ENCODE measurements at regions not wholly inside any gene's neighbourhood (a gene's known extent, or its start where the extent isn't known, plus 50 kb on each side); places are given as distances from the start of the nearest gene placed in this dataset.

GRCh38 chr20:41748051-41748450 is 129.9 kb upstream of the CHD6 start:
- TF ChIP-seq MAFK (IDR thresholded peaks at IDR 0.05; ENCODE audit: low read depth, low read length): no peak
- no peak for TF ChIP-seq POLR2A (IDR thresholded peaks at IDR 0.05; ENCODE audit: low read depth, low read length)
- TF ChIP-seq CTCF (conservative IDR thresholded peaks at IDR 0.05; ENCODE audit: low read depth, low read length): no peak
- TF ChIP-seq ELK1 (IDR thresholded peaks at IDR 0.05; ENCODE audit: borderline replicate concordance, low read depth, low read length): no peak
- TF ChIP-seq BHLHE40 (IDR thresholded peaks at IDR 0.05; ENCODE audit: low read depth, low read length): no peak
- no peak for TF ChIP-seq SMC3 (IDR thresholded peaks at IDR 0.05; ENCODE audit: low read depth, low read length)
- no peak for TF ChIP-seq RAD21 (IDR thresholded peaks at IDR 0.05; ENCODE audit: low read length)
- TF ChIP-seq MXI1 (IDR thresholded peaks at IDR 0.05; ENCODE audit: borderline replicate concordance, low read depth, low read length): no peak
- no peak for TF ChIP-seq CHD1 (IDR thresholded peaks at IDR 0.05; ENCODE audit: low read depth, low read length)
